HG02610 (cell line): ENCODE measurements at regions not wholly inside any gene's neighbourhood (a gene's known extent, or its start where the extent isn't known, plus 50 kb on each side); places are given as distances from the start of the nearest gene placed in this dataset.

Experiments used
- ATAC-seq: cut with Tn5 transposase; IDR thresholded peaks from one replicate; pipeline ENCODE4 v1.9.1; 2021; ENCODE audit warnings: mild to moderate bottlenecking, moderate library complexity; ENCODE audit not compliant: unreplicated experiment

DNA sequence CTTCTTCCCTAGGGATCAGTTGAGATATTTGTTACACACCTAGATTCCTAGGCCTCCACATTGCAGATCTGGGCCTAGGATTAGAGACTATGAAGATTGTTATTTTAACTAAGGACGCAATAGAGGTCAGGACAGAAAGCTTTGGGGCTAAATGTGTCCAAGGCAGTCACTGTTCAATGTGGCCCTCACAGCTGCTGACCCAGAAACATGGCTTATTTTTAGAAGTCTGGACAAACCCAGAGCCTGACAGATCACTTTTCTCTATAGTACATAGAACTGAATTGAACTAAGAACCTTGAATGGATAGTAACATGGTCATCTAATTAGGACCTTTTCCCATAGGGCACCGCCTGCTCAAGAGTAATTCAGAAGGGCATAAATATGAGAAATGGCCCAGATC, 146.6 kb upstream of the AUTS2 start:
- ATAC-seq = no peak

DNA sequence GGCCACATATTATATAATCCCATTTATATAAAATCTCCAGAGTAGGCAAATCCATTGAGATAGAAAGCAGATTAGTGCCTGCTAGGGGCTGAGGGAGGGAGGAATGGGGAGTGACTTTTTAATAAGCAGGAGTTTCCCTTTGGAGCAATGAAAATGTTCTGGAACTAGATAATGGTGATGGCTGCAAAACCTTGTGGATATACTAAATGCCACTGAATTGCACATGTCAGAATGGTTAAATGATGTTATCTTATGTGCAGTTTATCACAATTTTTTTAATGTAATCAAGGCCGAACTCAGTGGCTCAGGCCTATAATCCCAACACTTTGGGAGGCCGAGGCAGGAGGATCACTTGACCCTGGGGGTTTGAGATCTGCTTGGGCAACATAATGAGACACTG, 145.5 kb upstream of the AUTS2 start:
- no peak for ATAC-seq

DNA sequence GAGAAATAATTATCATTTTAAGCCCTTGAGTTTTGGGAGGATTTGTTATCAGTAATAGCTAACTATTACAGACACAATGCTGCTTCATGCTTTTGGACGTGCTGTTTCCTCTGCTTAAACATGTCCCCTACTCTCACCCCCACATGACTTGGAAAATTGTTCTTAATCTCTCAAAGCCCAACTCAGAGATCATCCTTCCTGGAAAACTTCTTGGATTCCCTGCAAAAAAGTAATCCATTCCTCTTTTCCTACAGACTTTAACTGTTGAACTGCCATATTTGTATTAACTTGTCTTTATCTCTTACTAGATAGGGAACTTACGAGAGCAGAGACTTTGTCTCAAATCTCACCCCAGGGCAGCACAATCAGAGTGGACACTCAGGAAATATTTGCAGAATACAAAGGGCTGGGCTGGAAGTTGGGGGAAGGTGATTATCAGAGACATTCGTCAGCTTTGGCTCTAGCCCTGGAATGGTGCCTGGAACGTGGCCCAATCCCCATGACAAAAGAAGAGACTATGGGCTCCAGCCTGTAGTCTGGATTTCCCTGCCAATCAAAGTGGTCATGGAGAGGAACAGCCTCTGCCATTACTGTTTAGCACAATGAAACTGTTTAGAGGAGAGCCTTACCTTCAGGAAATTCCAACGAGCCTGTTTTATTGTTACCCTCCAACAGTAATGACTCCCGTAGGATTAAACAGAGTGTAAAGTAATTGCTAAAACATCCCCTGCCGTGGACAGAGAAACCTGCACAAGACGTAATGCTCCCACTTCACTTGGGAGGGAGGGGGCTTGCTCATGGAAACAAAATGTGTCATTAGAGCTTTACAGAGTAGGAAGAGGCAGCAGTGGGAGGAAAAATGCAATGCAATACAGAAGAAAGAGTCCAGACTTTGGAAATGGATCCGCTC, 140.4 kb upstream of the AUTS2 start:
- no peak for ATAC-seq

DNA sequence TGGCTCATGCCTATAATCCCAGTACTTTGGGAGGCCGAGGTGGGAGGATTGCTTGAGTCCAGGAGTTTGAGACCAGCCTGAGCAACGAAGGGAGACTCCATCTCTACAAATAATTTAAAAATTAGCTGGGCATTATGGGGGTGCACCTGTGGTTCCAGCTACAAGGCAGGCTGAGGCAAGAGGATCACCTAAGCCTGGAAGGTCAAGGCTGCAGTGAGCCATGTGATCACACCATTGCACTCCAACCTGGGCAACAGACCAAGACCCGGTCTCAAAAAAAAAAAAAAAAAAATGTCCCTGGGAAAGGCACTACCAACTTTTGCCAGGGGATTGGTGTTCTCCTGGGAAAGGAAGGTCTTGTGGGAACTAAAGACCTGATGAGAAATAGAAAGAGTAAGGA, 134.2 kb upstream of the AUTS2 start:
- no peak for ATAC-seq

DNA sequence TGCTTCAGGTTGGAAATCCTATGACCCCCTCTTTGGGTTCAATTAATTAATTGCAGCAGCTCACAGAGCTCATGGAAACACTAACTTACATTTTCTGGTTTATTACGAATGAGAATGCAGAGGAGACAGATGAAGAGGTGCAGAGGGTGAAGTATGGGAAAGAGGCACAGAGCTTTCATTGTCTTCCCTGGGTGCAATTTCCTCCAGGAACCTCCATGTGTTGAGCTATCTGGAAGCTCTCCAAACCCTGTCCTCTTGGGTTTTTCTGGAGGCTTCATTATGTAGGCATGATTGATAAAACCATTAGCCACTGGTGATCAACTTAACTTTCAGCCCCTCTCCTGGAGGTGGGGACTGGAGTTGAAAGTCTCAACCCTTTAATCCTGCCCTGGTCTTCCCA, 133.0 kb upstream of the AUTS2 start:
- ATAC-seq = no peak

DNA sequence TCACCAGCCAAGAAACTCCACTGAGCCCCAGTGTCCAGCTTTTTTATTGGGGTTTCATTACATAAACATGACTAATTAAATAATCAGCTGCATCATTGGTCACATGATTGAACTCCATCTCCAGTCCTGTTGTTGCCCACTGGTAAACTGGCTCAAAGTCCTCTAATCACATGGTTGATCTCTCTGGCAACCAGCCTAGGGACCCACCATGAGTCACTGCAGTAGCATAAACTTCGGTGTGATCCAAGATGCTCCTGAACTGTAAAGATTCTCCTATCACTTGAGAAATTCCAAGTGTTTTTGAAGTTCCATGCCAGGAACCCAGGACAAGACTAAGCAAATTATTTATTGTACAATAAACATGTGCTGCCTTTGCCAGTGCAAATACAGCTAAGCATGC, 130.4 kb upstream of the AUTS2 start:
- ATAC-seq = no peak

DNA sequence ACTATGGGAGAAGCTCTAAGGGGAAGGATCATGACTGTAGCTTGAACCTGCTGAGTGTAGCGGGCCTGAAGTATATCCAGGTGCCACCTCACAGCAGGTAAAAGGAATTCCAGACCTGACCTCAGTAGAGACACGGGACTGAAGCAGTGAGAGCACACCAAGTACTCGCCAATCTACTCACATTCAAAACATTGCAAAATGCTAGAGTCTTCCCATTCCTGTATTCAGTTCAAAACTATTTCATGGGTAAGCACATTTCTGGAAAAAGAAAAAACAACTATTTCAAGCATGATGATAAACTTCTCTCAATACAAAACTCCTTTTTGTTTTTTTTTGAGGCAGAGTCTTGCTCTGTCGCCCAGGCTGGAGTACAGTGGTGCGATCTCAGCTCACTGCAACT, 121.9 kb upstream of the AUTS2 start:
- ATAC-seq = no peak

DNA sequence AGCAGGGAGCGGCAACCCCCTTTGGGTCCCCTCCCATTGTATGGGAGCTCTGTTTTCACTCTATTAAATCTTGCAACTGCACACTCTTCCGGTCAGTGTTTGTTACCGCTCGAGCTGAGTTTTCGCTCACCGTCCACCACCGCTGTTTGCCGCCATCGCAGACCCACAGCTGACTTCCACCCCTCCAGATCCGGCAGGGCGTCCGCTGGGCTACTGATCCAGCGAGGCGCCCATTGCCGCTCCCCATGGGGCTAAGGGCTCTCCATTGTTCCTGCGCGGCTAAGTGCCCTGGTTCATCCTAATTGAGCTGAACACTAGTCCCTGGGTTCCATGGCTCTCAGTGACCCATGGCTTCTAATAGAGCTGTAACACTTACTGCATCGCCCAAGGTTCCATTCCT, 115.6 kb upstream of the AUTS2 start:
- no peak for ATAC-seq

DNA sequence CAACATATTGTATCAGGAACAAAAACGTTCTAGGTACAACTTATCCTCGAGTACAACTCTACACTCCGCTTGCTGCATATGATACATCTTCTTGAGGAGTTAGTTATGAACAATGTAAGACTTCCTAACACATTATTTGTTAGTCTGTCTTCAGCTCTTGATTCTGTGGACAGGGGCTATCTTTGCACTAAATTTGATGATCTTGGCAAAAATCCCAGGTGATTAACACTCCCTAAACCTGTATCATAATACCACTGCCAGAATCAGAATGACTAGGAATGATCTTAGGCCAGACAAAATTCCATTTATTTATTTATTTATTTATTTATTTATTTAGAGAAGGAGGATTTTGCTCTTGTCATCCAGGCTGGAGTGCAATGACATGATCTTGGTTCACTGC, 108.7 kb upstream of the AUTS2 start:
- no peak for ATAC-seq

DNA sequence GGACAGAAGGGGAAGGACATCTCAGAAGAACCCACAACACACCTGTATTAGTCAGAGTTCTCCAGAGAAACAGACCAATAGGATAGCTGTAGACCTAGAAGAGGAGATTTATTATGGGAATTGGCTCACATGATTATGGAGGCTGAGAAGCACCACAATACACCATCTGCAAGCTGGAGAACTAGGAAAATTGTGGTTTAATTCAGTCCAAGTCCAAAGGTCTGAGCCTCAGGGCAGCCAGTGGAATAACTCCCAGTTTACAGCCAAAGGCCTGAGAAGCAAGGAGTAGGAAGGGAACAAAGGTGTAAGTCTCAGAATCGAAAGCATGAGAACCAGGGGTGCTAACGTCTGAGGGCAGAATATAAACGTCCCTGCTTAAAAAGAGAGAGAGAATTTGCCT, 99.6 kb upstream of the AUTS2 start:
- no peak for ATAC-seq

DNA sequence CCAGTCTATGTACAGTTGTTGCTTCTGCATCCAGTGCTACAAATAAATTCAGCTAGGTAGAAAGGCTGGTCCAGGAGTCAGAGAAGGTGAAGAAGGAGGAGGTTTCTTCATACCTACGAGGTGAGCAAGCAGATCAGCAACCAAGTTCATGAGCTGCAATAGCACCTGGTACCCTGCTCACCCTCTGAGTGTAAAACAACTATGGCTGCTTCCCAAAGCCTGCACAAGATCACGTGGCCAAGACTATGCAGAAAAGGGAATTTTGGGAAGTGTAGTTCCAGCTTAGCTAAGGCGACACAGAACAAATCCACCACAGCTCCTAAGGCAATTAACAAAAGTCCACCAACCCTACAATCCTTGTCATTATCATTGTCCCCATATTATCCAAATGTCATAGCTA, 95.9 kb upstream of the AUTS2 start:
- no peak for ATAC-seq

DNA sequence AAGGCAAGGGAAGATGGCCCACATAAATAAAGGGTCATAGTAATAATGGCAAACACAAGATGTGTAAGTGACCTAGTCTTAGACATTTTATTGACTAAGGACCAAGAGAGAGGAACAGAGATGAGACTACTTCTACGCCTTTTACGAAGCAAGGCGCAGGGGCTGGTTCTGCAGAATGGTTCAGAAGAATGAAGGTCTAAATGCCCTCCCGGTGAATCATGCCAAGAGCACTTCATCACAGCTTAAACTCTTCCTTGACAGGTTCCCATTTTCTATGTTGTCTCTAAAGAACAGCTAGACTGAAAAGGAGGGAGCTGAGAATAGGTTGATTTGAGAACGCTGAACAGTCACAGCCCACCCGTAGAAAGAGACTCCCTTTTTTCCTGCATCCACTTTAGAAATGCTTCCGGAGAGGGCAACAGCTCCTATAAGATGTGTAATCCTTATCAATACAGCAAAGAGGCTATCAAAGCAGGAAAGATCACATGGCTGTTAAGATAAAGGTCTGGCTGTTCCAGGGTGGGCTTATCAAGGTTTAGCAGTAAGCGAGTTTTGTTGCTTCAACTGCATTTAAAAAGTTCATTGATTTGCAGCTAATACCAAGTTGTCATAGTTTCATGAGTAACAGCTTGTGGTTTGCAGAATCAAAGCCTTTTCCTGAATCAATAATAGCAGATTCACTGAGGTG, 93.4 kb upstream of the AUTS2 start:
- ATAC-seq = no peak

DNA sequence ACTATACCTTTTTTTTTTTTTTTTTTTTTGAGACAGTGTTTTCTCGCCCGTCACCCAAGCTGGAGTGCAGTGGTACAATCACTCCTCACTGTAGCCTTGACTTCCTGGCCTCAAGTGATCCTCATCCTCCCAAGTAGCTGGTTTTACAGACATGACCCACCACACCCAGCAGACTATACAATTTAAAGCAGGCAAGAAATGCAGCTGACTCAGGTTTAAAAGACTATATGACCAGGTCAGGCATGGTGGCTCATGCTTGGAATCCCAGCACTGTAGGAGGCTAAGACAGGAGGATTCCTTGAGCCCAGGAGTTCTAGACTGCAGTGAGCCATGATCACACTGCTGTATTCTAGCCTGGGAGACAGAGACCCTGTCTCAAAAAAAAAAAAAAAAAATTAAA, 89.5 kb upstream of the AUTS2 start:
- ATAC-seq = no peak

DNA sequence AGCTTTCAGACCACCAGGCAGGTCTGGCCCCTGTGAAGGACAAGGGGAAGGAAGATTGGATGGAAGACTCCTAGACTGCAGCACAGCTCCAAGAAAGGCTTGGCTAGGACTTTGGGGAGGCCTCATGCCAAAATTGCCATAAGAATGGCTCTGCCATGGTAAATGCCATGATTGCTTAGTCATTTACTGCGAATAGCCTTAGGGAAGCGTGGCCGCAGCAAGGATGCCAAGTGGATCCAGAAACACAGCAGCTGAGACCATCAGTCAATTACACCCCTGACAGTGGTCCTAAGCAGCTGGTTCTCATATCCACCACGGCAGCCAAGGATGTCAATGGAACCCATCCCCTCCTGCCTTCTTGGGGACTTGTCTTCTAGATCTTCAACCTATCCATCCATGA, 88.2 kb upstream of the AUTS2 start:
- ATAC-seq = no peak

DNA sequence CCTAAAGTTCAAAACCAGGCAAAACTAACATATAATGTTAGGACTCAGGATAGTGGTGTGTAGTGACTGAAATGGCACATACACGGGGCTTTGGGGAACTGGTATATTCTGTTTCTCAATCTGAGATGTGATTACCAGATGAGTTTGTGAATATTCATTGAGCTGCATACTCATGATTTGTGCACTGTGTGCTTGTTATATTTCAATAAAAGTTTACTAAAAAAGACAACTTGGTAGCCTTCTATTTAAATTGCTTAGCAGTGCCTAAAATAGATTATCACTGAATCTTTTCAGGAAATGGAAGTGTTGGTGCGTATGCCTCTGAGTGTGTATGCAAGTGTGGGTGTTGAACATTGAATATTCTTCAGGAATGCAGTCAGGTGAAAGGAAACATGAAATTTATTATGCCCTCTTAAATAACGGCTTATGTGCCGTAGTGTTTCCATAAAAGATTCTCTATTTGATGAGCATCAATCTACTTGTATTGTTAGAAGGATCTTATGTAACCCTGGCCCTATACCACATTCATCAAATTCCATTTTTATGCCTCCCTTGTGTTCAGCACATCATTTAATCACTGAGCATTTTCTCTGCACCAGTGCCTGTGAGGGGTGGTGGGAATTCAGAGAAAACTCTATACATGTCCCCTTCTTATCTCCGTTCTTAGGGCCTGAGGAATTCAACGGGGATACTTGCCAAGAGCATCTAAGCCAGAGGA, 82.6 kb upstream of the AUTS2 start:
- no peak for ATAC-seq

DNA sequence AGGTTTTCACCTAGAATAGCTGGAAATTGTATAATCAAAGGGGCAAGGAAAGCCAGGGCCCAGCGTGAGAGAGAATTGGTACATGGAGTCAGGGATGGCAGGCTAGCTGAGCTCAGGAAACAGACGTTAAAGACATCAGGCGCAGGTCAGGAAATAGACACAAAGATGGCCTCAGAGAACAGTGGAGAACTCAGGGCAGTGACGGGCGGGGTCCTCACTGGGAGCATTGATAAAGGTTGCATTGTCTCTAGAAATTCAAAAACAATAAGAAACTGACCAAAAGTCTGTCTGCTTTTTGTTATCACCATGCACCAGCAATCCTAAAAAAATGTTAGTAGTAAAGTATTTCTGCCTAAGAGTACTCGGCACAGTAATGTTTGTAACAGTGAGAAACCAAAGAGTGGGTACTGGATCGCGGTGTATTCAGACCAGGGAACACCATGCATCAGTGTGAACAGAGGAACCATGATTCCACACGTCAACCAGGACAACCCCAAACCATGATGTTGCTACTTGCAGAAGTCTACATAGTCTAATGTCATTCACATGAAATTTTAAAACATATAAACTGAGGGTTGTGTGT, 81.9 kb upstream of the AUTS2 start:
- no peak for ATAC-seq

DNA sequence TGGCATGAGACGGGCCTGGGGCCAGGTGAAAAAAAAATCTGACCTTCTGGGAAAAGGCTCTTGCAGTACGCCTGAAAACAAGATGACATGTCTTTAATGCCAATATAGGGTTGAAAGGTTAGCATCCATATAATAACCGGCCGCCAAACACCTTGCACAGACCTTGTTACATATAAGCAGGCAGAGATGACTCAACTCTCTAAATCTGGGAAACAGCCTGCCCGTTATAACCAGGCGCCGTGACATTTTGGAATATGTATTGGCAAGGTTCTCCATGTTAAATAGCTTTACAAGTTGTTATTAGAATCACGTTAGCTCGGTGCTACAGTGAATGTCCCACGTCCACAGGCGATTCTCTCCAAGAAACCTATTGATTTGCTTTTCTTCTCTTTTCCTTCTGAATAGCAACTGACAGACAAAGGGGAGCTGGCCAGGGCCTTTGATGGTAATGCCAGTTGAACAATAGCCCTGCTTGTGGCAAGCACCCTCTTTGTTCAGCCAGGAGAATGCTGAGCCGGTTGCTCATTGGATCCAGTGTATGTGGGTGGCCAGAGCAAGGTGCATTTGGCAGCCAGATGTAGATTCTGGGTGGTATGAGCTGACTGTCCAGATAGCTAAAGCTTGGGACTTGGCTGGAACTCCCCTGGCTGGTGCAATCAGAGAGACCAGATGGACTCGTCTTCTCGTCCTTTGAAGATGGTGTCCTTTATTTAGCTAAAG, 80.1 kb upstream of the AUTS2 start:
- no peak for ATAC-seq

DNA sequence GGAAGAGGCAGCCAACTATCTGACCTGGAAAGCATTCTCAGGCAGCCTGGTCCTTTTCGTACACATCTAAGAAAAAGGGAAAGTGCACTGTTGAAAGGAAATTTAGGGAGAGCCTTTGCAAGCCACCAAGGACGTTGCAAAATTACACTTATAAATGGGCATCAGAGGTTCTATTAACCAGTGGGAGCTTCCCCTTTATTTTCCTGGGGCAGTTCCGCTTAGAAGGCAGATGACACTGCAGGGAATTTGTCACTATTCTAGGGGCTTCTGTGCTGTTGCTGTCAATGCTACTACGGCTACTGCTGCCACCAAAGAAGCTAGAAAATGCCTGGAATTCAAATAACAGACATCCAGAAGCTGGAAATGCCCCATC, 79.6 kb upstream of the AUTS2 start:
- ATAC-seq = no peak

DNA sequence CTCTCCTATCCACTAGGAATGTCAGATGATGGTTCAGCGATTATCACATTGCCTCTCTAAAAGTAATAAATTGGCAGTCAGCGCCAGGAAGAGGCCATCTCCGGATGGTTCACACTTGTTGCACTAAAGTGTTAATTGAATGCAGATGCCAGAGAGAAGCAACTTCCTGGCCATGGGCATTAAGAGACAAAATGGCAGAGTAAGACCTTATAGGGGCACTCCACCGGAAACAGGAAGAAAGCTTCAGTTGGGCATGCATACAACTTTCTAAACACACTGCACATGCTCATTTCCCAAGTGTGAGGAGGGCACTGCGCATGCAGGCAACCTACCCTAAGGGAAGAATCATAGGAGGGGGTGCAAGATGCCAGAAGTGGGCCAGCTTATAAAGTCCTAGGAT, 71.7 kb upstream of the AUTS2 start:
- ATAC-seq = no peak

DNA sequence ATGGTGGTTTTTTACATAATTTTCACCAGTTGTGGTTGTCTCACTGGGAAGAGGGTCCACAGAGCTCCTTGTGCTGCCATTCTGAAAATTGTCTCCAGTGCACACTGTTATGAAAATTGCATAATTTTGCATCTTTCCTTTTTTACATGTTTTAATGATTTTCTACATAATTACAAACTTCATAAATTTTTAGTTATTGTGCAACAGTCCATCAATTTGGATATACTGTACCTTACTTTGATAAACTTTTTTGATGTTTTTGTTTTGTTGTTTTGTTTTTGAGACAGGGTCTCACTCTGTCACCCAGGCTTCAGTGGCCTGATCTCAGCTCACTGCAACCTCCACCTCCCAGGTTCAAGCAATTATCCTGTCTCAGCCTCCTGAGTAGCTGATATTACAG, 70.6 kb upstream of the AUTS2 start:
- no peak for ATAC-seq

DNA sequence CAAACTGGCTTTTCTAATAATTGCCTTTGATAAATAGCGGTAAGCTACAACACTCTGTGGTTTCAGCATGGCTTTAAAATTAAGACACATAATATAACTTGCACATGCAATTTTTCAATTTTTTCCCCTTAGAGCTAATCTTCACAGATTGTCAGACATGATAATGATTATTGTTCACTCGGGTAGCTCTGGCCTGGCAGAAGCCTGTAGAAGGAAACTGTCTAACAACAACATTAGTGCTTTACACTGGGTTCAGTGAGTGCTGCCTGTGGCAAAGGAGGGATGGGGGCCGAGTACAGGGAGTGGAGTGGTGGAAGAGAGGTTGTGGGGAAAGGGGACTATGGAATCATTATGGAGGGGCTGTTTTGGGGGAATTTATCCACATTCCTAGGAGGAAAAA, 67.2 kb upstream of the AUTS2 start:
- no peak for ATAC-seq
